Activated T-helper 17 cell treated with anti-CD3 and anti-CD28 coated beads, Interleukin-2, amount 50 U/mL, for 72 hours (primary cell): ENCODE measurements at regions not wholly inside any gene's neighbourhood (a gene's known extent, or its start where the extent isn't known, plus 50 kb on each side); places are given as distances from the start of the nearest gene placed in this dataset.

Experiments
- ATAC-seq: fragments of 150-1000 bp; cut with Tn5 transposase; replicated peaks from 2 replicates; pipeline ENCODE4 v1.10.0; 2021; ENCODE audit warnings: mild to moderate bottlenecking, moderate library complexity
- H3K27ac Mint-ChIP-seq: one replicate; pipeline ENCODE4 v1.8.0; 2022; ENCODE audit warnings: mixed read lengths
- H3K27me3 Mint-ChIP-seq: one replicate; pipeline ENCODE4 v1.8.0; 2022; ENCODE audit warnings: mixed read lengths
- H3K36me3 Mint-ChIP-seq: one replicate; pipeline ENCODE4 v1.8.0; 2022; ENCODE audit warnings: low read depth, mild to moderate bottlenecking, mixed read lengths
- H3K4me1 Mint-ChIP-seq: one replicate; pipeline ENCODE4 v1.8.0; 2022; ENCODE audit warnings: mixed read lengths
- H3K4me3 Mint-ChIP-seq: one replicate; pipeline ENCODE4 v1.8.0; 2022; ENCODE audit warnings: mild to moderate bottlenecking, mixed read lengths
- H3K9me3 Mint-ChIP-seq: one replicate; pipeline ENCODE4 v1.8.0; 2022; ENCODE audit warnings: mixed read lengths

DNA sequence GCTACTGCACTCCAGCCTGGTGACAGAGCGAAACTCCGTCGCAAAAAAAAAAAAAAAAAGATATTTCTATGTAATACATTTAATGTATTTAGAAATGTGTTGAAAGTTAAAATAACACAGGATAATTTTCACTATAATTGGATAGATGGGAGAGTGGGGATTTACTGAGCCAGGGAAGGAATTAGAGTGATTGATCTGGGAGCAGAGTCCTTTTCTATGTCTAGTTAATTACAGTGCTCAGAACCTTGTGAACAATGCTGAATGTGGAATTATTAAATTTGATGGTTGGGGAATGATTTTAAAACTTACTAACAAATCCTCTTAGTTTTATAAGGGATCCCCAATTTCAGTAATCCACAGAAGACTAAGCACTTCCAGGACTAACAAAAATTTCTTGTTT lies 239.7 kb downstream of the CSNK1G3 start:
- Mint-ChIP-seq H3K27me3 (no peaks in the 10 kb centered on the region), H3K36me3 (no peaks in the 10 kb centered on the region), H3K9me3 (peaks cover 8% of the 10 kb centered on the region), H3K4me1 (no peaks in the 10 kb centered on the region), H3K4me3 (no peak overlapping the region), H3K27ac (no peak overlapping the region)
- no peak for ATAC-seq

DNA sequence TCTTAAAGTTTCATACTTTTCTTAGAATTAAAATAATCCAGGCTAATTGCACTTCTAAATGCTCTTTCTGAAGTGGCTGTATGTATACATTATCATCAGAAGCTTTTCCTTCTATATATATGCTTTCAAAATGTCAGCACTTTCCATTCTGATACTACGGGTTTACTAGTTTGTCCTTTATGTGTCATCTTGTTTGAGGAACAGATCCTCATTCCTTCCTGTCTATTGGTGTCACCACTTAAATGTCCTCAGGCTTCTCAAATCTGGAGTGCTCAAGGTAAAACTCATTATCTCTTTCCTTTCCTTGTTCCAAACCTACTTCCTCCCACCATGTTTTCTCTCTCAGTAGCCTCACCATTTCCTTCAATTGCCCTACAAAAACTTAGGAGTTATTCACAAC lies 236.3 kb downstream of the CSNK1G3 start:
- Mint-ChIP-seq H3K9me3 (peaks cover 5% of the 10 kb centered on the region), H3K27me3 (no peaks in the 10 kb centered on the region), H3K27ac (no peak overlapping the region), H3K4me3 (no peak overlapping the region), H3K4me1 (no peaks in the 10 kb centered on the region), H3K36me3 (no peaks in the 10 kb centered on the region)
- no peak for ATAC-seq

DNA sequence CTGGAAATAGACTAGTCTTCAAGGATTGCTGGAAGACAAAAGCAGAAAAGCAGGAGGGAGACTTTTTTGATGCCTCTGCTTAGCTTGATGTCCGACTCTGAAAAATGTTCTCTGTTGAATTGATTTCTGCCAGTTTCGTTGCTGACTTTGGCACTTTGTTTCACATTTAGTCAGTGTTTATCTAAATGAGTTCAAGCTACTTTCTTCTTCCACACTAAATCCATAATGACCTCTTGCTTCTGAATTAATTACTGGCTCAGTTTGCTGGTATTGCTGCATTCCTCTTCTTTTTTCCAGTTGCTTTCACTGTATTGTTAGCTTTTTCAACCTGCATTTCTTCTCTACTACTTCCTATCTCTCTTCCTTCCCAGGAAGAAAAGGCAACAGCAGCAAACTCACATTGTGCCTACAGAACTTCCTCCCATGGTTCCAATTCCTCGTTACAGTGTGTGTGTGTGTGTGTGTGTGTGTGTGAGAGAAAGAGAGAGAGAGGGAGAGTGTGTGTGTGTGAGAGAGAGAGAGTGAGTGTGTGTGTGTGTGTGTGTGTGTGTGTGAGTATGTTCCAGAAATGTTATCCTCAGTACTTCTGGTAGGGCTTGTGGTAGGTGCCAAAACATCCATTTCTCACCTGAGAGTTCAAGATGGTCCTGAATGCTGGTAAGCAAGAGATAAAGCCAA lies 234.8 kb downstream of the CSNK1G3 start:
- Mint-ChIP-seq H3K27ac (no peak overlapping the region), H3K9me3 (peaks cover 5% of the 10 kb centered on the region), H3K27me3 (no peaks in the 10 kb centered on the region), H3K36me3 (no peaks in the 10 kb centered on the region), H3K4me3 (no peak overlapping the region), H3K4me1 (no peaks in the 10 kb centered on the region)
- no peak for ATAC-seq

DNA sequence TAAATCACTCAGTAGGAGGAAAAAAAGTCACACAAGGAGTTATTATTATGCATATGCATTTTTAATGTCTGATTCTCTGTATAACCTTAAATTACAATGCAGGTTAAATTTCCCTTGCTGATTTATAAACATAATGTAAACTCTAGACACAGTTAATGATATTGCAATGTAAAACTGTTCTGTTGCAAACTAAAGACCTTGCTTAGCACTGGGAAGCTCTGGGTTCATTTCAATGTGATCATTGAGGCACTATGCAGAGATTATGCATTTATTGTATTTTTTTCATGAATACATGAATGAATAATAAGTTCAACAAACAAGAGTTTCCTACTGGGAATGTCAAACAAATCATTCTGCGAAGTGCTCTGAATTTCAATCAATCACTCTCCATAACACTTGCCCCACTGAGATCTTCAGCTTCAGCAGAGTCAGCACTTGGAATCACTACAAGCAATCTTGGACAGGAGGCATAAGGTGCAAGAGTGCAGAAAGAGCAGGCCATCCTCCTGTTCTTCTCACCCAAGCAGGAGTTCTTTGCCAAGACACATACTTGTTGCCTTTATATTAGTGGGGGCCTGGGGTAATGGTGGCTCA lies 232.1 kb downstream of the CSNK1G3 start:
- Mint-ChIP-seq H3K27ac (no peak overlapping the region), H3K27me3 (no peaks in the 10 kb centered on the region)

DNA sequence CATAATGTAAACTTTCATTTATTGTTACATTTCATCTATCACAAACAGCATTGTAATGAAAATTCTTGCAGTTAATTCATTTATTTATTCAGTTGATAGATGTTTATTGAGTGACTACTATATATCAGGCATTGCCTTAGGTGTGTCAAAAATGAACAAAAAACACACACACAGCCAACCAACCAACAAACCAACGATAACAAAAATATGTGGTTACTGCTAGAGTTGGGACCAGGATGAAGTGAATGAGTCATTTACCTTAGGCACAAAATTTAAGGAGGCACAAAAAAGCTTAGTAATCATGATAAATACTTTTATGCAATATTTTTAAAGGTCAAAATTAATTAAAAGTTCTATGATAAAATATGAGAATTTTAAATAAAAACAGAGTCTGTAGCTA lies 223.4 kb downstream of the CSNK1G3 start:
- Mint-ChIP-seq H3K9me3 (peaks cover 11% of the 10 kb centered on the region), H3K4me1 (no peaks in the 10 kb centered on the region), H3K4me3 (no peak overlapping the region), H3K27ac (no peak overlapping the region), H3K27me3 (no peaks in the 10 kb centered on the region), H3K36me3 (no peaks in the 10 kb centered on the region)
- no peak for ATAC-seq

More for the DNA sequence above, 232.1 kb downstream of the CSNK1G3 start:
- no peak for ATAC-seq
- Mint-ChIP-seq H3K9me3 (peaks cover 5% of the 10 kb centered on the region), H3K4me3 (no peak overlapping the region), H3K36me3 (no peaks in the 10 kb centered on the region), H3K4me1 (no peaks in the 10 kb centered on the region)

DNA sequence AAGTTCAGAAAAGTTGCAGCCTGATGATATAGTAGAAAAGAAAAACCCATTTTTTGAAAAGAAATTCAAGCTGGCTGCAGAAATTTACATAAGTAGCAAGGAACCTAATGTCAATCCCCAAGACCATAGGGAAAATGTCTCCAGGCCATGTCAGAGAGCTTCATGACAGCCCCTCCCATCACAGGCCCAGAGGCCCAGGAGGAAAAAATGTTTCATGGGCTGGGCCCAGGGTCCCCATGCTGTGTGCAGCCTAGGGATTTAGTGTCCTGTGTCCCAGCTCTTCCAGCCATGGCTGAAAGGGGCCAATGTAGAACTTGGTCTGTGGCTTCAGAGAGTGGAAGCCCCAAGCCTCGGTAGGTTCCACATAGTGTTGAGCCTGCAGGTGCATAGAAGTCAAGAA lies 220.3 kb downstream of the CSNK1G3 start:
- H3K36me3 Mint-ChIP-seq = no peaks in the 10 kb centered on the region
- no peaks in the 10 kb centered on the region for H3K4me1 Mint-ChIP-seq
- peaks cover 14% of the 10 kb centered on the region for H3K9me3 Mint-ChIP-seq
- H3K27me3 Mint-ChIP-seq = no peaks in the 10 kb centered on the region
- H3K4me3 Mint-ChIP-seq = no peak overlapping the region
- no peak for ATAC-seq
- no peak overlapping the region for H3K27ac Mint-ChIP-seq

DNA sequence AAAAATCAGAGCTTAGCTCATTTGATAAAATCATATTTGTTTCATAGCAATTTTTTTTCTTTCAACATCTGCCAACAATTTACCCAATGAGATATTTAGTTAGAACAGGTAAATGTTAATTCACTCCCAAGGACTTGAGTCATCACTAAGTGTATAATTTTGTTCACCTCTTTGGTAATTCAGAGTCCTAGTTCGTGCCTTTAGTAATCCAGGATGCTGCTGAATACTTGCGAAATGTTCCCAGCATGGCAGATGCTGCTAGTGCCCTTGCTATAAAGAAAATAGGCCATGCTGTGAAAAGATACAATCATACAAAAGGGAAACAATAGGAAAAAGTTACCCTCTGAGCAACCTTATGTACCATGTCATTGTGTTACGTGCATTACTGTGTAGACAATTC lies 210.5 kb downstream of the CSNK1G3 start:
- Mint-ChIP-seq H3K27ac (no peak overlapping the region), H3K27me3 (no peaks in the 10 kb centered on the region), H3K36me3 (no peaks in the 10 kb centered on the region), H3K9me3 (peaks cover 15% of the 10 kb centered on the region), H3K4me1 (no peaks in the 10 kb centered on the region), H3K4me3 (no peak overlapping the region)
- no peak for ATAC-seq

DNA sequence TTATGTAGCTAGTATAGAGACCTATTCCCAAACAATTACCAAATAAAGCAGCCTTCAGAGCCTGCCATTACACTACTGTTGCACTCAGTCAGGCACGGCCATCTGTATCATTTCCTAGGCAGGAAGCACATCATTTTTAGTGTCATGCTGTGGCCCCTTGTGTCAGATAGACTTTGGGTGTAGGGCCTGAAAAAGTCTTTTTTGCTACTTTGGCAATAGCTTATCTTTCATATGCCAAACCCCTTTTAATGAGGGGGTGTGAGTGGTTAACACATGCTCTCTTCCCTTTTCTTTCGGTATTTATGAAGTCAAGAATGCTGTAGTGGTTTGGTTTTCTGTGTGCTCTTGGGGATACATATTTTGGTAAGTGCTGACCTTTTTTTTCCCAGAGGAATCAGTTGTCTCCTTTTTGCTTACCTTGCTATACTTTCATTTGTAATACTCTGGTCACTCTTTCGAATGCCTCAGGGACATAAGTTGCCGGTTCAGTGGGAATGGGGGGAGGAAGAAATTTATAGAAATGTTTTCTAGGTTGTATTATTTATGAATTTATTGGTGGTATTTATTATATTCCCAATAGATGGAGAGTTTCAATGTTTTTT lies 209.8 kb downstream of the CSNK1G3 start:
- H3K36me3 Mint-ChIP-seq = no peaks in the 10 kb centered on the region
- H3K4me3 Mint-ChIP-seq = no peak overlapping the region
- ATAC-seq = no peak
- no peak overlapping the region for H3K27ac Mint-ChIP-seq
- no peaks in the 10 kb centered on the region for H3K4me1 Mint-ChIP-seq
- H3K27me3 Mint-ChIP-seq = no peaks in the 10 kb centered on the region
- H3K9me3 Mint-ChIP-seq = peaks cover 13% of the 10 kb centered on the region

DNA sequence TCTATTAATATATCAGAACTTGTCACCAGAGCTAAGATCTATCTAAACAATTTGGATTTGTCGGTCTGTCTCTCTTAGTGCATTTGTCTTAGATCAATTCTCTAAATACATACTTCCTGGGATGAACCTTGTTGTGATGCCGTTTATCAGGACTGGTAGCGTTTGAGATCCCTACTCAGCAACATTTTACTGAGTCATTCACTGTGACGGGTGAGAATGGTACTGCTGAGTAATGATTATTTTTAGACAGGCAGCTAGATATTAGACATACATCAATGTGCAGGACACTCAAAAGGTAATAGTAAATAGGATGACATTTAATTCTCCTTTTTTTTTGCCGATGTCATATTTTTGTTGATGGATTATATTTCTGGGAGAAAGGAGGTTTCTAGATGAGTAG lies 209.0 kb downstream of the CSNK1G3 start:
- Mint-ChIP-seq H3K9me3 (peaks cover 9% of the 10 kb centered on the region), H3K27ac (no peak overlapping the region), H3K27me3 (no peaks in the 10 kb centered on the region), H3K4me3 (no peak overlapping the region), H3K4me1 (no peaks in the 10 kb centered on the region), H3K36me3 (no peaks in the 10 kb centered on the region)
- ATAC-seq = no peak

DNA sequence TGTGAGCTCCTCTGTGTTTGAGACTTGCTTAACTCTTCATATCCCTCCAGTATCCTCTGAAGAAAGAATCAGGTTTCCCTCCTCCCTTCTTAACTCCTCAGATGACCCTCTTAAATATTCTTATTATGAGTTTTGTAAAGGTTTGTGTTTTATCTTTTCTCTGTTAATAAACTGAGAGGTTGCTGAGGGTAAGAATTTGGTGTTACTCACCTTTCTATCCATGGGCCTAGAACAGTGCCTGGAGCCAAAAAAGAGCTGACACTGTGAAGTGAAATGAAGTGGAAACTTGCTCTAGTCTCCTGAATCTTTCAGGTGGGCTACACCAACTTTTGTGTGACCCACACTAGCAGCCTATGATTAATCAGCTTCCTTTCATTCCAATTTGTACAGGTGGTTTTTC lies 208.4 kb downstream of the CSNK1G3 start:
- no peak overlapping the region for H3K27ac Mint-ChIP-seq
- peaks cover 9% of the 10 kb centered on the region for H3K9me3 Mint-ChIP-seq
- no peaks in the 10 kb centered on the region for H3K27me3 Mint-ChIP-seq
- ATAC-seq = no peak
- H3K36me3 Mint-ChIP-seq = no peaks in the 10 kb centered on the region
- no peaks in the 10 kb centered on the region for H3K4me1 Mint-ChIP-seq
- no peak overlapping the region for H3K4me3 Mint-ChIP-seq

DNA sequence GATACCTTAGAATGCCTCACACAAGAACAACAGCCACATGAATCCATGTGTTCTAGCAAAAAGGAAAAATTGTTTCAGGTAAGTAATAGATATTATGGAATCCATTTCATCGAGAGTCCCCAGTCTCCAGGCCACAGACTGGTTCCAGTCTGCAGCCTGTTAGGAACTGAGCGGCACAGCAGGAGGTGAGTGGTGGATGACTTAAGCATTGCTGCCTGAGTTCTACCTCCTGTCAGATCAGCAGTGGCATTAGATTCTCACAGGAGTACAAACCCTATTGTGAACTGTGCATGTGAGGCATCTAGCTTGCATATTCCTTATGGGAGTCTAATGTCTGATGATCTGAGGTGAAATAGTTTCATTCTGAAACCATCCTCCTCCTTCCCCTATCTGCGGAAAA lies 207.0 kb downstream of the CSNK1G3 start:
- H3K36me3 Mint-ChIP-seq = no peaks in the 10 kb centered on the region
- no peak overlapping the region for H3K27ac Mint-ChIP-seq
- H3K9me3 Mint-ChIP-seq = peaks cover 4% of the 10 kb centered on the region
- H3K27me3 Mint-ChIP-seq = no peaks in the 10 kb centered on the region
- ATAC-seq = no peak
- H3K4me1 Mint-ChIP-seq = no peaks in the 10 kb centered on the region
- no peak overlapping the region for H3K4me3 Mint-ChIP-seq

DNA sequence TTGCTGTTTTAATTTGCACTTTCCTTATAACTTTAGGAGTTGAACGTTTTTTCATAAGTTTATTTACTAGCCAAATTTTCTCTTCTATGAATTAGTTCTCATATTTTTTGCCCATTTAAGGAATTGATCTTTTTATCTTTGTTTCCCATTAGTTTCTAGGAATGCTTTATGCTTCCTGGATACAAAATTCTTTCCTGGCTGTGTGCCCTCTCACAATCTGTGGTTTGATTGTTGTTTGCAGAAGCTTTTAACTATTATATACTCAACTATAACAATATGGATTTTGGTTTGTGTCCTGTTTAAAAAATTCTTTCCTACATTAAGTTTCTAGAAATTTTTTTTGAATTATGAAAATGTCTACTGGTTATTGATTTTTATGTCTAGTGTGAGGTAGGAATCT lies 206.3 kb downstream of the CSNK1G3 start:
- H3K4me3 Mint-ChIP-seq = no peak overlapping the region
- H3K27ac Mint-ChIP-seq = no peak overlapping the region
- no peaks in the 10 kb centered on the region for H3K27me3 Mint-ChIP-seq
- no peaks in the 10 kb centered on the region for H3K4me1 Mint-ChIP-seq
- H3K36me3 Mint-ChIP-seq = no peaks in the 10 kb centered on the region
- ATAC-seq = no peak
- peaks cover 6% of the 10 kb centered on the region for H3K9me3 Mint-ChIP-seq

DNA sequence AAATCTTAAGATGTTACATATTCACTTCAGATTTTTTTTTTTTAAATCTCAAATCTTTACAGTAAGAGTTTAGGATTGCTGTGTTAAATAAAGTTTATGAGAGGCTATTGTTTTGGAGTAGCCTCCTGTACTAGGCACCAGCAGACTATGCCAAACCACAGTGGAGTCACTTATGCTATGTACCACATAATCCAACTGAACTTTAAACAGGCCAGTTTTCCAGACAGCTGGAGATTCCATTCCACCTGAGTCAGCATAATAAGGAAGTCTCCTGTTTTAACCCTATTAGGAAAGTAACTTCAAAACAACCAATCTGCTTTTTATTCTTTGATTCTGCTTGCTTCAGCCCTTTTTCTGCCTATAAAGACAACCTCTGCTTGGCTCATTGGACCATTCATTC lies 205.2 kb downstream of the CSNK1G3 start:
- no peaks in the 10 kb centered on the region for H3K27me3 Mint-ChIP-seq
- no peak for ATAC-seq
- H3K27ac Mint-ChIP-seq = no peak overlapping the region
- no peaks in the 10 kb centered on the region for H3K36me3 Mint-ChIP-seq
- H3K4me1 Mint-ChIP-seq = no peaks in the 10 kb centered on the region
- H3K9me3 Mint-ChIP-seq = peaks cover 9% of the 10 kb centered on the region
- H3K4me3 Mint-ChIP-seq = no peak overlapping the region

DNA sequence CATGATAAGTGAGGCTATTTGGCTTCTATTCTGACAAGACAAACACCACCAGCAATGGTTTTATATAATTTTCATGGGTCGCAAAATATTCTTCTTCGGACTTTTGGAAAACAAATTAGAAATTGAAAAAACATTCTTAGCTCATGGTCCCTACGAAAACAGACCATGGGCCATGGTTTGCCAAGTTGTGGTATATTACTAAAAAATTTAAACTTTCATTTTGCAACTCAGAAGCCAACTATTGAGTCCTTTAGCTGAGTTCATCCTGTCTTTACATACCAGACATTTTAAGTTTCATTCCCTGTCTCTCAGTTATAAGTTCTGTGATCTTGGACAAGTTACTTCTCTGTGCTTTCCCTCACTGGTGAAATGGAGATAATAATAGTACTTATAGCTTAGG lies 198.1 kb downstream of the CSNK1G3 start:
- Mint-ChIP-seq H3K9me3 (peaks cover 16% of the 10 kb centered on the region), H3K4me3 (no peak overlapping the region), H3K27me3 (no peaks in the 10 kb centered on the region), H3K27ac (no peak overlapping the region), H3K4me1 (no peaks in the 10 kb centered on the region), H3K36me3 (no peaks in the 10 kb centered on the region)
- ATAC-seq = no peak

DNA sequence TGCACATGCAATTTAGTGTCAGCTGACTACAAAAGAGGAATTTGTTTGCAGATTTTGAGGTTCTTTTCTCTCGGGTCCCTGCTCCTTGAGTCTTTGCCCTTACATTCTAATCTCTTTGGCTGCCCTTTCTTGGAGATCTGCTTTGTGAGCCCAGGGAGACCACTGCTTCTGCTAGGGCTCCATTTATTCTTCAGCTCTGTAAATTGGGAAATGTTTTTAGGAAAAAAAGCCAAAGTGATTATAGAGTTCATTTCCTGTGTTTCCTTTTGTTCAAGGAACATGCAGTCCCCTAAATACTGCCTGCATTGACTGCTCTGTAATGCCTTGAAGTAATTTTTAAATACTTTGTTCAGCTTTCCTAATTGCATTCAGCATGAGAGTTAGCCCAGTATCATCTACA lies 197.4 kb downstream of the CSNK1G3 start:
- Mint-ChIP-seq H3K27ac (no peak overlapping the region), H3K4me1 (no peaks in the 10 kb centered on the region), H3K9me3 (peaks cover 16% of the 10 kb centered on the region), H3K4me3 (no peak overlapping the region), H3K36me3 (no peaks in the 10 kb centered on the region), H3K27me3 (no peaks in the 10 kb centered on the region)
- ATAC-seq = no peak
